HG02678 (cell line): ENCODE measurements at regions not wholly inside any gene's neighbourhood (a gene's known extent, or its start where the extent isn't known, plus 50 kb on each side); places are given as distances from the start of the nearest gene placed in this dataset.
"Not testable (repeated sequence)": the region's sequence is repeated elsewhere in the genome, so short reads cannot be mapped to it uniquely, and the experiment has no call there.

Experiments used
- ATAC-seq: cut with Tn5 transposase; IDR thresholded peaks from one replicate; pipeline ENCODE4 v1.9.1; 2021; ENCODE audit warnings: mild to moderate bottlenecking, moderate library complexity; ENCODE audit not compliant: unreplicated experiment

DNA sequence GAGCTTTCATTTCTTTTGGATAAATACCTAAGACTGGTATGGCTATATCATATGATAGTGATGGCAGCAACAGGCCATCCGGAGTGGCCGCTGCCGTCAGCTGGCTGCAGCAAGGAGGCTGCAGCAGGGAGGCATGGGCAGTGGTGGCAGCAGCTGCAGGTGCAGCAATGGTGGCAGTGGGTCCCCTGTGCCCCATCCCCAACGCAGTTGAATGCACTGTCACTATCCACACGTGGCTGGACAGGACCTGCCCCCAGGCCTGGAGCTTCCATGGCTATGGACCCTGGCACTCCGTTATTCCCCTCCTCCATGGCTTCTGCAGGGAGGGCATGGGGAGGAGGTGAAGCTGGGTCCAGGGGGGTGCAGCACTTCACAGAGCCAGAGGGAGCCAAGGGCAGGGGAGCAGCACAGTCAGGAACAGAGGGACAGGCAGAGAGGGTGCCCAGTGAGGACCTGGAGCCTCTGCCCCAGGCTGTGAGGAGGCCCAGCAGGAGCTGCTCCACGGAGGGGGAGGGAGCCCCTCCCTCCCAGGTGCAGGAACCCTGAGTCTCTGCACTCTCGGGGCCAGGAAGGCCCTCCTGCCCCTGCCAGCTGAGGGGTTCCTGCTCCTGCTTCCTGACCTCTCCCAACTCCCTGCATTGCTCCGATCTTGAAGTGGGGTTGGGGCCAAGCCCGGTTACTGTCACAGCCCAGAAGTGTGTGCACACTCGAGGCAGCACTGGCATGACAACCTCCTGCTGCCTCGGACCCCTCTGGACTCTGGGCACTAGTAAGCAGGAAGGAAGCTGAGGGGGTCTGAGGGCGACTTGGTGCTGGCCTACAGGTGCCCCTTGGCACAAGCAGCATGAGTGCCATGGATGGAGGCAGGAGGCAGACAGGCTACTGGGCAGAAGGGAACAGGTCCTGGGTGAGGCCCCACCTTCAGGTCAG lies 466.3 kb downstream of the GUCY1A2 start:
- no peak for ATAC-seq

DNA sequence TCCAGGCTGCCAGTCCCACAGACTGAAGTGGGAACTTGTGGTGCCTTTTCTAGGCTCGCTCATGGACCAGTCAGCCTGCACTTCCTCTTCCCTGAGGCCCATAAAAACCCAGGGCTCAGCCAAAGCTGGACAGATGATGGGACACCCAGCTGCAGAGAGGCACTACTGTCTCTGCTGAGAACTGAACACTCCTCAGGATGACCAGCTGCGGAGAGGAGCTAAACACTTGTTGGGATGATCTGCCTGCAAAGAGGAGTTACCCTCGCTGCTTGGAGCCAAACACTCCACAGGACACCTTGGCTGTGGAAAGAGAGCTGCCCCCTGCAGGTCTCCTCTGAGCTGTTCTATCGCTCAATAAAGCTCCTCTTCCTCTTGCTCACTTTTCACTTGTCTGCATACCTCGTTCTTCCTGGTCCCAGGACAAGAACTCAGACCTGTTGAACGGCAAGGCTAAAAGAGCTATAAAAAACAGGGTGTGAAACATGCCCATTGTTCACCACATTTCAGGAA lies 465.5 kb downstream of the GUCY1A2 start:
- no peak for ATAC-seq

DNA sequence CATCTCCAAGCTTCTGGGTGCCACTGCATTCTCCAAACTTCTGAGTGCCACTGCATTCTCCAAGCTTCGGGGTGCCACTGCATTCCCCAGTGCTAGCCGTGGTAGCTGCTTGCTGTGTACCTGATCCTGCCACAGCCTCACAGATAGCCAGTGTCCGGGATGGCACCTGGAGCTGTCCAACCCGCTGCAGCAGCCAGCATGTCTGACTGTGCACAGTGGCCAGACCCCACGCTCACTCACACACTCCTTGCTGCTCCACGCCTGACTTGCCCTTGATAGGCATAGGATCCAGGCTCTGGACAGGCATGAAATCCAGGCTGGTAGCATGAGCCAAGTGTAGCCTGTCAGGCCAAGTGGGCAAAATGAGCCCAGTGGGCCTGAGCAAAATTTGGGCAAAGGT lies 465.0 kb downstream of the GUCY1A2 start:
- no peak for ATAC-seq

DNA sequence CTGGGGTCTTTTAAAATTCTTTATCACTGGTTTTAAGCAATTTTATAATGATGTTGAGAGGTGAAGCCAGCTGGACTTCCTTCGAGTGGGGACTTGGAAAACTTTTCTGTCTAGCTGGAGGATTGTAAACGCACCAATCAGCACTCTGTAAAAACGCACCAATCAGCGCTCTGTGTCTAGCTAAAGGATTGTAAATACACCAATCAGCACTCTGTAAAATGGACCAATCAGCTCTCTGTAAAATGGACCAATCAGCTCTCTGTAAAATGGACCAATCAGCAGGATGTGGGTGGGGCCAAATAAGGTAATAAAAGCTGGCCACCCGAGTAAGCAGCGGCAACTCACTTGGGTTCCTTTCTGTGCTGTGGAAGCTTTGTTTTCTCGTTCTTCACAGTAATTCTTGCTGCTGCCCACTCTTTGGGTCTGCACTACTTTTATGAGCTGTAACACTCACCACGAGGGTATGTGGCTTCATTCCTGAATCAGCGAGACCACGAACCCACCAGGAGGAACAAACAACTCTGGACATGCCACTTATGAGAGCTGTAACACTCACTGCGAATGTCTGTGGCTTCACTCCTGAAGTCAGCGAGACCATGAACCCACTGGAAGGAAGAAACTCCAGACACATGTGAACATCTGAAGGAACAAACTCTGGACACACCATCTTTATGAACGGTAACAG lies 462.6 kb downstream of the GUCY1A2 start:
- not testable (repeated sequence) for ATAC-seq

DNA sequence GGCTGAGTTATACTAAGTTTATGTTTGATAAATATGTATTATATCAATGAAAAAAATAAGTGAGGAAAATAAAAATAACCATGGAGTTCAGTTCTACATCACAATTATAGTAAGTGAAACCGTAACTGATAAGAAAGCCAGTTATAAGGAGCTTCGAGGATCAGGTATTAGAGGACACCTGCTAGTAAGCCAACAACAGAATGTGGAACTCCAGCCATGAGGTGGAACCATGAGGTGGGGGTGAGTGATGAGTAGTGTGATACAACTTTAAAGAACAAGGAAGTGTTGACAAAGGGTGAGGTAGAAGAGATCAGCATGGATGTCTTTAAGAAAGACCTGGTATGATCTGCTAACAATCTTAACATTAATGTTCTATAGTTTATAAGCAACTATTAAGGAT lies 452.9 kb downstream of the GUCY1A2 start:
- ATAC-seq: no peak

DNA sequence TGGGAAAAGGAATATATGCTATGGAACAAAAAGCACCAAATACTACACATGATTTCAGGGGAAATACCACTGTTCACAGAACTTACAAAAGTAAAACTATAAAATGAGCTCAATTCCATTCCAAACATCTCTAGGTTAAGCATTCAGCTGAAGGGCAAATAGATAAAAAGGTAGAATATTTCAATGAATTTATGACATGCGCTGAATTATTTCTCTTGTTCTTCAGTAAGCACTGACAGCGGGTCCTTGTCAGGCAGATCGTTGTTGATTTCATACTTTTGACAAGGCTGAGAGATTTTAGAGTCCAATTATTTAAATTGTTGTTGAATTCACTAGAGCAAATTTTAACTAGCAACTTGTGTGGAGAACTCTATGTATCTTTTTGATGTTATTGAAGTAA lies 449.6 kb downstream of the GUCY1A2 start:
- no peak for ATAC-seq

DNA sequence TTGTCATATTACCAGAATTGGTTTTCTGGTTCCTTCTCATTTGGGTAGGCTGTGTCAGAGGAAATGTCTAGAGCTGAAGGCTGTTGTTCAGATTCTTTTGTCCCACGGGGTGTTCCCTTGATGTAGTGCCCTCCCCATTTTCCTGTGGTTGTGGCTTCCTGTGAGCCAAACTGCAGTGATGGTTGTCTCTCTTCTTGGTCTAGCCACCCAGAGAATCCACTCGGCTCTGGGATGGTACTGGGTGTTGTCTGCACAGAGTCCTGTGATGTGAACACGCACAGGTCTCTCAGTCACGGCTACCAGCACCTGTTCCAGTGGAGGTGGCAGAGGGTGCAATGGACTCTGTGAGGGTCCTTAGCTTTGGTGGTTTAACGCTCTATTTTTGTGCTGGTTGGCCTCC lies 440.9 kb downstream of the GUCY1A2 start:
- not testable (repeated sequence) for ATAC-seq

DNA sequence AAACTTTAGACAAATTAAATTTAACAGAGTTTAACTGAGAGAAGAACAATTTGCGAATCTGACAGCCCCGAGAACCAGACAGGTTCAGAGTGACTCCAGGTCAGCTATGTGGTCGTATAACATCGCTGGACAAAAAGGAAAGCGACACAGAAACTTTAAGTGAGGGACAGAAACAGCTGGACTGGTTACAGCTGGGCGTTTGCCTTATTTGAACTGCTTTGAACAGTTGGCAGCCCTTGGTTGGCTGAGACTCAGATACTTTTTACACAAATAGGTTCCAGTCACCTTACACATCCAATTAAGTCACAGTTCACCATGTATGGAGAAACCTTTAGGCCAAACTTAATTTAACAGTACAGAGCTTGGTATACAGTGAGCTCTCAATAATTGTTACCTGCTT lies 436.9 kb downstream of the GUCY1A2 start:
- no peak for ATAC-seq

DNA sequence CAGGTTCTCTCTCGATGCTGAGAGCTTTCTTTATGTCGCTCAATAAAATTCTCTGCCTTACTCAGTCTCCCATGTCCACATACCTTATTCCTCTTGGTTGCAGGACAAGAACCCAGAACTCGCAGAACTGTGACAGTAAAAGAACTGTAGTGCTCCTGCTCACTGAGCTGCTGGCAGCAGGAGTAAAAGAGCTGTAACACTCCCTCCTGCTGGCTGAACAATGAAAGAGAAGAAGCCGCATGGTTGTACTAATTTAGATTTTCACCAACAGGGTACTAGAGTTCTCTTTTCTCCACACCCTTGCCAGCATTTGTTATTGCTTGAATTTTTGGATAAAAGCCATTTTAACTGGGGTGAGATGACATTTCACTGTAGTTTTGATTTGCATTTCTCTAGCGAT lies 433.2 kb downstream of the GUCY1A2 start:
- no peak for ATAC-seq

DNA sequence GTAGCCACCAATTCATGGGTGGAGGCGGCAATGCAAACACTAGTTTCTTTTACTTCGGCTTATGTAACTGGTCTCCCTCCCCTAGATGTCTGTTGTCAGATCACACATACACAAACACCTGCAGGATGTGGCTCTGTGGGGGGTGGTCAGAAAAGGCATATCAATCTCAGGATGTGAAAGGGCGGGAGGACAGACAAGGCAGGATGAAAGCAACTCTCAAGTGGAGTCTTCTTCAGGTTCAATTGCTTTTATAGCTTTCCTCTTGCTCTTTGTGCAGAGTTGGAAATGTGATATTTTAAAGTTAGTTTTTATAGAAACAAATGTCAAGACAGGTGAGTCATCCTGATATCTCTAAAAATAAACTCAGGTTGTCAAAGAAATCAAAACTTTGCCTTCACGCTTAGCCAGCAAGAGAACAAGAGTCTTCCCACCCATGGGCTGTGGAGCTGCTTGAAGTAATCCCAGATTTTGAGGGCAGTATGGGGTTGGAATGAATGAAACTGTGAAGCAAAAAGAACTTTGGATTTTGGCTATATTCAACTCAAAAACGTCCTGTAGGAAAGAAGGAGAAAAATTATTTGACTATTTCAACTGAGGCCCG lies 423.4 kb downstream of the GUCY1A2 start:
- ATAC-seq: no peak

DNA sequence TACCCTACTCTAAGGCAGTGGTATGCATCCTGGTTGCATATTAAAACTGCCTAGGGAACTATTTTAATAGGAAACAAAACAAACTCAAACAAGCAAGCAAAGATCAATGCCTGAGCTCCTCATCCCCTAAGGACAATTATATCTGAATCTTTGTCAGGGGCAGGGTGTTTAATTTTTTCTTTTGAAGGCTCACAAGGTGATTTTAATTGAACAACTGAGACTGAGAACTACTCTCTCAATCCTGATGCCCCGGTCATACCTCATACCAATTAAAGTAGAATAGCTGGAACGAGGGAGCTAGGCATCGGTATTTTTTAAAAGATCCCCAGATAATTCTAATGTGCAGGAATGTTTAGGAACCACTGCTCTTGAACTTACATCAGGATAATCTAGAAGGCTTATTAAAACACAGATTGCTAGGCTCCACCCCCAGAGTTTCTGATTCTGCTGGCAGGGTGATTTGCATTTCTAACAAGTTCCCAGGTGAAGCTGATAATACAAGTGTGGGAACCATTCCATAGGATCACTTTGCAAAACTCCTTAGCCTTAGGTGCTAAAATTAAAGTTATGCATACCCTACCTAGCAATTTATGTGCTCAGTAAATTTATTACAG lies 416.5 kb downstream of the GUCY1A2 start:
- no peak for ATAC-seq

DNA sequence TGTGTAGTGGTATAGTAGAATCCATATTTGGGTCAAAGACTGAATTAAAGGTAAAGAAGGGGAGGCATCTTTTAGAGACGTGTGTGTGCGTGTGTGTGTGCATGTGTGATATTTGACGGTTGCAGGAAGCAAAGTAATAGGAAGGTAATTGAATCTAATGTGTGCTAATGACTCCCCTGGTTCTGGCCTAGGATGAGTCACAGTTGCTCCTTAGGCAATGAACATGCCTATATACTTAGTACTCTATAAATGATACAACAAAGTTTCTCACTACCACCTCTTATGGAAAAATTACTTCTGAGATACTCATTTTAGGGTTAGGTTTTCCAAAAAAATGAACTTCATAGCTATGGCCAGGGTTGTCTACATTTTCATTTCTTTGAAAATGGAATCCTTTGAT lies 409.6 kb downstream of the GUCY1A2 start:
- no peak for ATAC-seq

DNA sequence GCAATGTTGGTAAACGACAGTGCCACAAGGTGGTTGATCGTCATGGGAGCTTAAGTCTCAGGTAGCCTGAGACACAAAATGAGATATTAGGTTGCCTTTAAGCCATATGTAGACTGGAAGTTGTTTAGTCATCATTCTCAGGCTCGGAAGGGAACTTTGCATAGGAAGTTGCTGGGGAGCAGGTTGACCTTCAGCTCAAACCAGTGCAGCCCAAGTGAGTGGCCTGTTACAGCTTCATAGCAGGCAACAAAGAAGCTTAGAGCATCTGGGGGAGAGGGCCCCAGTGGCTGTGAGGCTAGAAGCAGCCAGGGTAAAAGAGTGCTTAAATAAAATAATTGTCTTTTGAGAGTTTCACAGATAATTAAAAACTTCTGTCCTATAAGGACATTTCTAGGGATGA lies 404.0 kb downstream of the GUCY1A2 start:
- ATAC-seq: no peak

DNA sequence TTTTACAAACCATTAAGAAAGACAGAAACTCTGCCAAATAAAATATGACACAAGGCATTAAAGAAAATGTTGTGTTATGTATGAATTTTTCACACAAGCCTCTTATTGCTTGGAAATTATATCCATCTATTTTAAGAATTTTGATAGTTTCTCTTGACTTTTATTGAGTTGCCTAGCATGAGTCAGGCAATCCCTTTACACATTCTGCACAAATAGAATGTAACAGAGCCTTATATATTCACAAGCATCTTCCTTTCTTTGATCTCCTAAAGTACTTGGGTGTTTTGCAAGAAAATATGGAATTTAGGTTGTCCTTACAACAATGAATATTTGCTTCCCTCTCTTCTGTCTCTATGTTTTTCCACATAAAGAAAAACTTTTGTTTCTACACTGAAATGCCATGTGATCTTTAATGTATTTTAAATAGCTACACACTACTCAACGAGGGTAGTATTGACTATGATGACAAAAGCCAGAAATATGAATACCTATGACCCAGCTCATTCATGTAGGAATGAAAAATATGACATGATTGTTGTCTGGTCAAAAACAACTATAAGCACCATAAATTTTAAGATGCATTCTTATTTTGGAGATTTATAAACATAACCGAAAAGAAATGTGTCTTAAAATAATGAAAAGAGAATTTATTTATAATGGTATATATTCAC lies 398.8 kb downstream of the GUCY1A2 start:
- no peak for ATAC-seq

DNA sequence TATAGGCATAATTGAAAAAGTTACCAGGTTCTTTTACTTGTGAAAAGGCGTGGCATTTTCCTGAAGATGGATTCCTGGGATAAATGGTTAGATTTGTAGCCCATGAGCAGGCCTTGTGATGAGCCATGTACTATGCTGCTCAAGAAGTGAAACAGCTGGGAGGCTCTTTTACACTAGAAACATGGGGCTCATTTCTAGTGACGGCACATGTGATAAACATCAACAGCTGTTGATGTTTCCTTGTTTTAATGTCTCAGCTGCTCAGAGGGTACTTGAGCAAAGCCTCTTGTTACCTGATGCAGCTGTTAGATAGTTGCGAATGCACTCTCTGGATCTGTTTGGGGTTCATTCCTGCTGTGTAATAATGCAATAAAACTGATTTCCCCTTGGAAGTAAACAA lies 396.8 kb downstream of the GUCY1A2 start:
- ATAC-seq: no peak
